NCI-H1417 (cell line): ENCODE measurements at regions not wholly inside any gene's neighbourhood (a gene's known extent, or its start where the extent isn't known, plus 50 kb on each side); places are given as distances from the start of the nearest gene placed in this dataset.
A peak's percentile ranks its signal among the peaks of the same experiment; 100 is the strongest.

Experiments
- DNase-seq, 3 experiments: peaks; one replicate each; lab custom pipeline; 2025; lab: John Stamatoyannopoulos, UW

GRCh38 chr3:139870000-139870675 is 64.8 kb upstream of the CLSTN2 start:
- DNase-seq = no peak

- DNase-seq = no peak
Observed at GRCh38 chr3:139868773-139869172, 66.2 kb upstream of the CLSTN2 start.

- DNase-seq = no peak
Observed at GRCh38 chr3:139848660-139849059, 86.3 kb upstream of the CLSTN2 start.

DNA sequence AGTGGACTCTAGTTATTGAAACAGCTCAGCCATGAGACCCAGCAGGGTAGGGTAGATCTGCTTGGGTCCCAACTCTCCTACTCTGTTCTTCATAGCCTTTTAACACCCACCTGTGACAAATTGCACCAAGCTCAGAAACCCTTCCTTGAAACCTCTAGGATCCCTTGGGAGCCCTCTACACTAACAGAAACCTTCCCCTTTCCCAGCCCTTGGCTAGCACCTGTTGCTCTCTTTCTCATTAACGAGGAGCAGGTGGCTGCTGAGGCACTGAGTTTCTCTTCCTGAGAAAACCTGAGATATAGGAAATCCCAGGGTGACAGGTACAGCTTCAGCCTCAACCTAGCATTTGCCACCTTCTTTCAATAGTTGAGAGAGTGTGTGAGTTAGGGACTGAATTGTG is 88.3 kb upstream of the CLSTN2 start:
- DNase-seq = peak; percentile 15 to 91 (median 69)

DNA sequence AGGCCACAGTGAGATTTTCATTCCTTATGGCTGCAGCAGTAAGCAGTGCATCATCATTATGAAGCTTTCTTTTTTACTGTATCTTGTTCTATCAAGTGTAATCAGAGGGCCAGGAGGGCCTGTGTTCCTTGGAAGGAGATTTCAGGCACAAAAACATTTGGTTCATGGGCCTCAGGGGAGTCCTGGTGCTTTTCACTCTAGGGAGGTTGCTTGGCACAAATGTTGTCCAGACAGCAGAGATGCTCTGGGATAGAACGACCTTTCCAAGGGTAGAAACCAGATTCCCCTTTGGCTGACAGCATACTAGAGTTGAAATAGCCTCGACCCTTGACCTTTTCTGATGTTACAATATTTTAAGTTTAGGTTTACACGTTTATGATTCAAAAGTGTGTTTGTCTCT is 95.3 kb upstream of the CLSTN2 start:
- DNase-seq = no peak

- DNase-seq = no peak
Observed at GRCh38 chr3:139839014-139839413, 96.0 kb upstream of the CLSTN2 start.

DNA sequence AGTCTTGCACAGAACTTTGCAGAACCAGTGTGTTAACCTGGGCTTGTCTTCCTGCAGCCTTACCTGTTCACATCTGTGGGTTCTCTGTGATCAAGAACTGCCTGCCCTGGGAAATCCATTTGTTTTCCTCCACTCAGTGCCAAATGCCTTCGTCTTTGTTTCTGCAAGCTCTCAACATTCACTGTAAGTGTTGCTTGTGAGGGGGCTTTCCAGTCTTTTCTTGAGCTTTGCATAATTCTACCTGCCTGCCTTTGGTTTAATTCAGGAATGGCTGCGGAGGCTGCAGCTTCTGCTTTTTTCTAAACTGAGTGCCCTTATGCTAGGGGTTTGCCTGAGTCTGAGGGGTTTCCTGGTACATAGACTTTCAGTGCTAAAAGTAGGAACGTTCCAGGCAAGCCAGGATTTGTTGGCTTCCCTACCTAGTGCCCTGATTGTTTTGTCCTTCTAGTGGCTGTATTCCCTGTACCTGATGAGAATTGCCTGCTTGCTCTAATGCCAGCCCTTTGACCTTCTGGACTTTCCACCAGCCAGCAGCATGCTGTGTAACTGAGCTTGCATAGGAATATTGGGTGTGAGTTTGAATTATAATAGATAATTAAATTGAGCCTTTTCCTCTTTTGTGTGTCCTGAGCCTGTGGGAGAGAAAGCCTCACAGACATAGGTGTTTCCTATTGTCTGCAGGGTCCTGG is 96.6 kb upstream of the CLSTN2 start:
- no peak for DNase-seq

- DNase-seq = peak in 1 of 3 experiments; percentile 34
Observed at GRCh38 chr3:139836698-139837464, 98.1 kb upstream of the CLSTN2 start.

- DNase-seq = peak in 1 of 3 experiments; percentile 26
Observed at GRCh38 chr3:139835830-139836683, 98.9 kb upstream of the CLSTN2 start.

DNA sequence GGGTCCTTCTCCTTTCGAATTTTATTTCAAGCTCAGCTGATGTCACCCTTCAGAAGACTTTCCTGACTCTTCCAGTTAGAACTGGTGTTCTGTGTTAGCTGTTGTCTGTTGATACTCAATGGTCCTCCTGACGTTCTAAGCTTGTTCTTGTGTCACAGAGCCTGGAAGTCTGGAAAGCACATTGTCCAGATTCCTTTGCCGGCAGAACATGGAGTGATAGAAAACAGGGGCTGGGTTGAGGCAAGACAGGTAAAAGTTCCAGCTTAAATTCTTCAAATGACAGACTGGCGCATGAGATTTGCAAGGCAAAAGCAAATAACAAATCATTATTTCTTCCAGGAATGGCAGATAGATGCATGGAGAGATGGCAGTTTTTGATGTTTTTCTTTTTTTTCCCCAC is 102.0 kb upstream of the CLSTN2 start:
- no peak for DNase-seq

GRCh38 chr3:139830817-139831216 is 104.2 kb upstream of the CLSTN2 start:
- DNase-seq = peak in 2 of 3 experiments; percentile 26 to 60

DNA sequence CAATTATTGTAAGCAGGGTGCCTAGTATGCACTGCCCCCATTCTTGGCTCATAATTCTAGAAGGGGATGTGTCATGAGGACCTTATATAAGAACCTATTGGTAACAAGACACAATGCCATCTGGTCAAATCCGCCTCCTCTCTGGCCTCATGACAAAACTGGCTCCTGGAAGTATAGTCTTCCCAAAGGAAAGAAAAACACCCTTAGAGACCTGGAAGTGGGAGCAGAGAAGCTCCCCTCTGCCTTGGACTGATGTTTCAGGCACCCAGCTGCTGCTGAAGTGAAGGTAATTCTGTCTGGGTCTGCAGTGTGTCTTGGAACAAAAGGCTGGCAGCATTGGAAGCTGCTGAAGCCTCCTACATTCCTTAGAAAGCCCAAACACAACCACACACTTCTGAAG is 107.2 kb upstream of the CLSTN2 start:
- DNase-seq = no peak

GRCh38 chr3:139824864-139825263 is 110.1 kb upstream of the CLSTN2 start:
- DNase-seq = no peak

GRCh38 chr3:139814646-139815045 is 120.3 kb upstream of the CLSTN2 start:
- no peak for DNase-seq

- no peak for DNase-seq
Observed at GRCh38 chr3:139811331-139811730, 123.7 kb upstream of the CLSTN2 start.

DNA sequence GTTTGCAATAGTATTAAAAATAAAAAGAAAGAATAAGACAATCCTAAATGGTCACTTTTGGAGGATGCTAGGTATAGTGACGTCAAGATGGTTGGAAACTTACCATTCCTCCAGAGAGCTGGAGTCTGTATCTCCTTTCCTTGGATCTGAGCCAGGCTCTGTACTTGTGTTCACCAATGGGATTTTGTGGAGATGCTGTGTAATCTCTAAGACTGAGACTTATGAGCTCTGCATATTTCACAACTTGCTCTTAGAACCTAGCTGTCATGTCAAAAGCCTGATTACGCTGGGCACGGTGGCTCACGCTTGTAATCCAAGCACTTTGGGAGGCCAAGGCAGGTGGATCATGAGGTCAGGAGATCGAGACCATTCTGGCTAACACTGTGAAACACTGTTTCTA is 126.8 kb upstream of the CLSTN2 start:
- DNase-seq = no peak

DNA sequence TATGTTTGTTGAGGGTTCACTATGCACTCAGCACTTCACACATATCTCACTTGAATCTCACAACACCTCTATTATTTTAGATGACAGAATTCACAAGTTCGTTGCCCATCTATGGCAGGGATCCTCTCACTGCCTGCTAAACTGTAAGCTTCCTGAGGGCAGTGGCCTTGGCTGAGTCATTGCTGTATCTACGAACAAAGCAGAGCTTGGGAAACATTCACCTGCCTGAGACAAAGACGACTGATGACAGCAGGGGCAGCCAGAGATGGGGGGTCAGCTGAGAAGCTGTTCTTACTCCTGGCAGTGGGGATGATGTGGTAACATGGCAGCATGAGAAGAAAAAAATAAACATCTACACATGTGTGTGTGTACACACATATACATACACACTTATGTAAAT is 125.5 kb upstream of the NMNAT3 start:
- no peak for DNase-seq

- no peak for DNase-seq
Observed at GRCh38 chr3:139797724-139798343, 120.1 kb upstream of the NMNAT3 start.

DNA sequence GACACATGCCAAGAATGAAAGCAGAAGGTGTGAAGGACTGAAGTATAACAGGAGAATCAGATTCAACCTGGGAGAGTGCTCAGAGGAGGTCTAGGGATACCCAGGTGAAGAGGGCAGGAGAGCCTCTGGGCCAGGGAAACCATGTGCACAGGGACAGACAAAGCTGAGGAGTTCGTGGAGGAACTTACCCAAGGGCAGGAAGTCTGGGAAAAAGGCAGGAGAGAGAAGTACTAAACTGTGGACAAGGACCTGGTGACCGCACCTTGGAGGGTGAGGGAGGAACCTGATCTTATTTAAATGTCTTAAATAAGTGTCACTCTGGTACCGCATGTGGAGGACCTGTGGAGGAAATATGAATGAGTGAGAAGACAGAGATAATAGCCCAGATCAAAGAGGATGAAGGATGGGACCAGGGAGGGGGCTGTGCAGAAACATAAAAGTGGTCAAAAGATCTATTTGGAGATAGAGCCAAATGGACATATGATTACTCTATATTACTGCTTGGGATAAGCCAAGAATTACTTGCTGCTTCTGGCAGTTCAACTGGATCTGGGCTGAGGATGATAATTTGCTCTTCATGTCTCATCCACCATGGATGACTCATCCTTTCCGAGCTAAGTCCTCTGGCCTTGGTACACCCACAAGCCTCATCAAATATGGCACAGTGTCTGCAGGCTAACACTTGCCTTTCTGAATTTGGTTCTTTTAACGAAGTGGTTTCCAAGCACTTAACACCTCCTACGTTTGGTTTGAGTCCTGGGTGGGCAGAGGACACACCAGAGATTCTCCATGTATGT is 116.9 kb upstream of the NMNAT3 start:
- no peak for DNase-seq

DNA sequence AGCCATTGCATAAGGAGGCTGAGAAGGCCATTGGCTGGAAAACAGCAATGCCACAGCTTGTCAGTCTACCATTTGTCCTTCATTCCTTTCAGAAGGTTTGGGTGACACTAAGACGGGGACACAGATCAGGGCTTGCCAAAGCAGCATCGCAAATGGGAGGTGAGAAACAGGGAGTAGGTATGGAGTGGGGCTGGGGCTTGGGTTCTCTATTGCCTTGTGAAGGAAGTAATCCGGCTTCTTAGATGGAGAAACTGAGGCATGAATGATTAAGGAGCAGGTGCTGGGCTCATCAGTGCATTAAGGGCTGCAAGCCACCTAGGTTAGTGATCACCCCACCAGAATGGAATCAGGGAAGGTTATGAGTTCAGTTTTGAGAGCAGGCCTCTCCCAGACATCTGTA is 115.6 kb upstream of the NMNAT3 start:
- DNase-seq = no peak

- DNase-seq = no peak
Observed at GRCh38 chr3:139780593-139780992, 102.8 kb upstream of the NMNAT3 start.
